Muscle of back (tissue), 3 donors: ENCODE measurements at regions not wholly inside any gene's neighbourhood (a gene's known extent, or its start where the extent isn't known, plus 50 kb on each side); places are given as distances from the start of the nearest gene placed in this dataset.

ENCODE experiments used
- DNase-seq, 3 donors: peaks; one replicate each; pipeline versions ENCODE4 v3.0.0 to v3.0.0-alpha.2; 2013

DNA sequence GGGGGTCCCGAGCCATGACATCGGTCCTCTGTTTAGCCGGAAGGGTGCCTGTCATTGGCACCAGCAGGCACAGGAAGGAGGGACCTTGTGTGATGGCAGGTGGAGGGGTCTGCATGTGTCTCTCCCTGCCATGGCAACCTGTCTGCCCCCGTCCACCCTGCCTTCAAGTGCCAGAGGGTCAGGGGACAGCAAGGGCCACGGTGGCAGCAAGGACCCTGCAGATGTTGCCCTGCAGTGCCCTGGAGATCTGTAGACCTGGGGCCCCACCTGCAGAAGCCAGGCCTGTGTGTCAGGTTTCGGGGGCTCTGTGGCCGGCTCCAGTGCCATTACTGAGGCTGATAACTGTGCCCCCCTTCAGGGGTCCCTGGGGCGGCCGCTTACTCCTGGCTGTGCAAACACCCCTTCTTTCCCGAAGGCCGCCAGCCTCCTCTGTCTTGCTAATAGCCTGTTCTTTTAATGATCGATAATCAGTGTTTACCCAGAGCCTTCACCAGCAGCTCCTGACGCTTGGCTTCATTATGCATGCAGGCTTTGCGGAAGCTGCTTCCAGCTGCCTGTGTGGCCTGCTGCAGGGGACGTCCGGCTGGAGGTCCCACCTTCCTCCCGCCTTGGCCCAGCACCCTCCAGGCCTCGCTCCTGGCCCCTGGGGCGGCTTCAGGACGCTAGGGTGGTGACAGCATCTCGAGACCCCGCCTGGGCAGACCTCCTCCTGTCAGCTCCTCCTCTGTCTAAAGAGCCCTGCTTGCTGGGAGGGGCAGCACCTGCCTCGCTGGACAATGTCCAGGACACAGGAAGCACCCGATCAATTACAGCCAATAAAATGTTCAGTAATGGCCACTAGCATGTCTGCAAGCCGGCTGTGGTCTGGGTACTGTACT, 153.0 kb downstream of the KIF26A start:
- no peak for DNase-seq

DNA sequence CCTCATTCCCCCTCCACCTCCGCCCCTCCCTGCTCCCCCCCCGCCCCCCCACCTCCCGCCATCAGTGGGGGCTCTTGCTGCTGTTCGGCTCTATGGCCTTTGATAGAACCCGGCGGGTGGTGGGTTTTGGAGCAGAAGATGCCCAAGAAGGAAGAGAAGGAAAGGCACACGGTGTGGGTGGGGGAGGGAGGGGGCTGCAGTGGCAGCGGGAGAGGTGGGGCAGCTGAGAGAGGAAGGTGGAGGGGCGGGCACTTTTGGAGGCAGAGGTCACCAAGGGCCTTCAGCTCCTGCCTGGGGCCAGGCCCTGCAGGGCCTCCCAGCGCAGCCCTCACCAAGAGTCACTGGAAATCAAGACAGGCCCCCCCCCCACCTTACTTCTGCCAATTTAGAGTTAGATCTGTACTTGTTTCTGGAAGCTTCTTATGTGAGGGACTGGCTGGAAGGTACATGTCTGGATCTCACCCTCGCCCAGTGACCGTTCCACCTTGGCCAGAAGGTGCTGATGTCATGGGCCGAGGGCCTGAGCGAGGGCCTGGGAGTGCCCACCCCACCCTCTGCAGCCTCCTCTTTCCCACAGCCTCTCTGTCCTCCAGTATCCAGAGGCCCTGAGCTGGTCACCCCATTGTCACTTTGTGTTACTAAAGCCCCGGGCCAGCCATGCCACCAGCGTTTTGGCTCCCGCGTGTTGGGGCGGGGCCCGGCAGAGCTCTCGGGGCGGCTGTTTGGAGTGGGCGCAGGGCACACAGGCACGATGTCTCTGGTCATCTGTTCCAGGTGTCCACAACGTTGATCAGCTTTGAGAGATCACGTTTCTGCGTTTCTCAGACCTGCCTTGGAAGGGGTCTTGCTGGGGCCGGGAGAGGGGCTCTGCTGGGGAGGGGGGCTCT, 153.9 kb downstream of the KIF26A start:
- DNase-seq: no peak

DNA sequence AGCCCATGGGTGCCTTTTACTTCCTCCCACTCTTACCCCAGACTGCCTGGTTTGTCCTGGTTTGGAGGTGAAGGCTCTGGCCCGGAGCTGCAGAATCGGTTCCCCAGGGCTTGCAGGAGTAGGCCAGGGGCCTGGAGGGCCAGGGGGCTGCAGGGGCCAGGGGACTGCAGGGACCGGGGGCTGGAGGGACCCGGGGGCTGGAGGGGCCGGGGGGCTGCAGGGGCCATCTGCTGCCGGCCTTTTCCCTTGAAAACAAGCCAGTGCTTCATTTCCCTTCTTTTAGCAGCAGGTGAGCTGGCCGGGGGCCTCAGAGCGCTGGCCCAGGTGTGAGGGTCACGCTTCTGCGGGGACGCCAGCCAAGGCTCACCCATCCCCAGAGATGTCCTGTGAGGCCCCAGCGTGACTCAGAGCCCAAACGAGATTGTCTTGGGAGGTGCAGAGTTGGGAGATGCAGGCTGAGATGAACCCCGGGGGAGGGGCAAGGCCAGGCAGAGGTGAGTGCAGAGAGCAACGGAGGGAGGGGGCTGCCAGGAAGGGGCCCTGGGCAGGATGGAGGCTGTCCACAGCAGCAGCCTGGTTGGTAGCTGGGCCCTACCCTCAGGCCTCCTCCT, 154.9 kb downstream of the KIF26A start:
- DNase-seq: no peak

DNA sequence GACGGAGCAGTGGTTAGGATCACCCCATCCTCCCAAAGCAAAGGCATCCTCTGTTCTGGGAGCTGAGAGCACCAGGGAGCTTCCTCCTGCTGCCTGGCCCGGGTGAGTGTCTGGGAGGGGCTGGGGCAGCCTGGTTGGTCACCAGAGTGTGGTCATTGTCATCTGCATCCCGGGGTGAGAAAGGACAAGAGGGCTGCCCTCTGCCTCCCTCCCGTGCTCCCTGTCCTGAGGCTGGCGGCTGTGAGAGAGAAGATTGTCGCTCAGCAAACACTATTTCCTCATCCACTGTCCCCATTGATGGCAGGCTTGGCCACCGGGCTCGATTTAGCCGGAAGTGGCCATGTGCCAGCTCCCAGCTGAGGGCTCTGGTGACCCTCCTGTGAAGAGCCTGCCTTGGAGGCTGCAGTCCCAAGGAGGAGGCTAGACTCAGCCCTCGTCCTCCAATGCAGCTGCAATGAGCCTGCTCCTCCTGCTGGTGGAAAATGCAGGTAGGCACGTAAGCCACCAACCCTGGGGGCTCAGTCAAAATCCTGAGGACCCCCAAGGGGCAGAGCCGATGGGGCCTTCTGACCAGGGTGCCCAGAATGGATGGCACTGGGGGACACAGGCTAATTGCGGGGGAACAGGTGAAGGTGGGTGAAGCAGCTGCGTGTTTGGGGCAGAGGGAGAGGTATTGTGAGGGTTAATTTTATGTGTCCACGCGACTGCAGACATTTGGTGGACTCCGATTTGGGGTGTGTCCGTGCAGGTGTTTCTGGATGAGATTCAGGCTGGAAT, 155.7 kb downstream of the KIF26A start:
- DNase-seq: no peak

DNA sequence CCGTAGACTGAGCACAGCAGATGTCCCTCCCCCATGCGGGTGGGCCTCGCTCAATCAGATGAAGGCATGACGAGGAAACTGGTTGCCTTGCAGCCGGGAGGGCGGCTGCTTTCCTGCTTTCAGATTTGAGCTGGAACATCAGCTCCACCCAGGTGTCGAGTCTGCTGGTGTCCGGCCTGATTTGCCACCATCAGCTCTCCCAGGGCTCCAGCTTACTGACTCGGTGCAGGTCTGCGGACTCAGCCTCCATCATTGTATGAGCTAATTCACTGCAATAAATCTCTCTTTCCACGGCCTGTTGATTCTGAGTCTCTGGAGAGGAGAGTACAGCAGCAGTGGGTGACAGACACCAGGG, 156.2 kb downstream of the KIF26A start:
- DNase-seq: no peak

DNA sequence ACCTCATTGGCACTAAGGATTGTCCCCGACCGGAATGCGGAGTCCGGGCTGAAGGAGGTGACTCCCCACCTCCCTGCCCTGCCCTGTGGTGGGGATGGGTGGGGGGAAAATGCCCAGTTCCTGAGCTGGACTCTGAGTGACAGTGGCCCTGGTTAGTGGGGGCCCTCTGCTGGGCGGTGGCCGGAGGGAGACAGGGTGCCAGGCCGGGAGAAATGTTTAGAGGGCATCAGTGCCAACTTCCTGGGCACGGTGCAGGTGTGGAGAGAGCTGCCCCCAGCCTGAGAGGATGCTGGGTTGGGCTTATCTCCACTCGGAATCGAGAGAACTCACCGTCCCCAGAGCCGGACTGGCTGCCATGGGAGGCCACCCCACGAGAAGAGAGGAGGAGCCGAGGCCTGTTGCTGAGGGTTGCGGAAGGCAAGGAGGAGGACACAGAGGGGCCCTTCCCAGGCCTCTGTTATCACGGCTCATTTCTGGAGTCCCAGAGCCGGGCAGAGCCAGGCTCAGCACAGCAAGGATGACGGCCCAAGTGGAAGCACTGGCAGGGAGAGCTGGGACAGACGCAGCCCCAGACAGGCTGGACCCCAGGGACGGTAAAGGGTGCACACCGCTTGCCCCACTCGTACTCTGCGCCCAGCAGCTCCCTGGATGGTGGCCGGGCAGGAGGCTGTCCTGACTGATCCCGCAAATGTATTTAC, 156.7 kb downstream of the KIF26A start:
- DNase-seq: no peak

DNA sequence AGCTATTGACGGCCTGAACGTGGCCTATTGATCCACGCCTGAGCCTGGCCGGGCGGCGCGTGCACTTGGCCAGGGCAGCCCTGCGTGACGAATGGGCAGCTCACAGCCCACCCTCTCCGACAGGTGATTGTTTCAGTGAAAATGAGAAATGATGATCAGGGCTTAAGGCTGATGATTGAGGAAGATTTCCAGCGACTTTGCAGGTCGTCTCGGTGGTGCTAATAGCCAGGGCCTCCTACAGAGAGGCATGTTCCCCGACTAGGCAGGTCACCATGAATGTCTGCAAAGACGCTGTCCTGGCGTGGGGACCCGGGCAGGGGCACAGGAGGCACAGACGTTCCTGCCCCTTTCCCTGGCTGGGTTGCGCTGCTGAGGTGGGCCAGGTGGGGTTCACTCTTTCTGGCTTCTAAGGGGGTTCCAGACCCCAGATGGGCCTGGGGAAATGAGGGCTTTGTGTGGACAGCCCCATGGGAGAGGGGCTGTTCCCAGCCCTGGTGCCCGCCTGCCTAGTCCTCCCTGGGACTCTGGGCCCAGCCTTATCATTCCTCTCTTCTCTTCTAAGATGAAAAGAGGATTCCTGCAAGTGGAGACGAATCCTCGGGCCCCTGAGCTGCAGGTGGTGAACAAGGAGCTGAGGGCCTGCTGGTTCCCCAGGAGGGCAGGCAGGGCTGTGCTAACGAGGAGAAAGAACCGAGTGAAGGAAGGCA, 157.4 kb downstream of the KIF26A start:
- no peak for DNase-seq

DNA sequence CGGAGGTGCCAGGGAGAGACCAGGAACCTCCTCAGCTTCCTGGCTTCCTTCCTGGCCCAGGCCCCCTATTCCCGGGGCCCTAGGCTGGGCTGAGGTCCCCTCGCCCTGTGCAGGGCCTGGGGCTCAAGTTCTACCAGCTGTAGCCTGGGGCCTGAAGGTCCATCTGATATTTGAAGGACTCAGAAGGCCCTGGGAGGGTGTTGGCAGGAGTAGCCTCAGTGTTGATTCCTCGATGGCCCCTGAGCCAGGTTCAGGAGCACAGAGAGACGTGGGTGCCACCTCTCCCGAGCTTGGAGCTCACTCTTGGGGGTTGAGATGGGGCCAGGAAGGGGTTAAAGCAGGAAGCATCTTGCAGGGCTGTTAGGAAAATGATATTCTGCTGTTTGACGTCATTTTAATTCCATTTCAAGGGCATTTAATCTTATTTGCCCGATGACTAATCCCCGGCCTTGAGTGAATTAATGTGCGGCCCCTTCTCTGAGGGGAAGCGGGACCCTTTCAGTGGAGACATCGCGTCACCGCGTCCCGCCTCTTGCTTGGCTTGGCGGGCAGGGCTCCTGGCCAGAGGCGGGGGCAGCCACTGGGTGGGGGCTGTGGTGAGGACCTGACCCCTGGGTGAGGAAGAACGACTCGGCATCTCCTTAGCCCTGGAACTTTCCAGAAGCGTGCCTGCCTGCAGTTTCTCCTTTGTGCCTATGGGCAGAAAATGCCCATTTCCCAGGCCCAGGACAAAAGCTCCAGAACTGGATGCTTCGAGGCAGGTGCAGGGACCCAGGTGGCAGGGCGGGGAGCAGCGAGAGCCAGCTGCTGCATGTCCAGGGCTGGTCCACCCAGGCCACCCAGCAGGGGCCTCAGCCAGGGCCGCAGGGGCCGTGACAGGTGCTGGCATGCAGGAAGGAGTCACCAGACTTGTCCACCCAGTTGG, 158.3 kb downstream of the KIF26A start:
- DNase-seq: no peak

DNA sequence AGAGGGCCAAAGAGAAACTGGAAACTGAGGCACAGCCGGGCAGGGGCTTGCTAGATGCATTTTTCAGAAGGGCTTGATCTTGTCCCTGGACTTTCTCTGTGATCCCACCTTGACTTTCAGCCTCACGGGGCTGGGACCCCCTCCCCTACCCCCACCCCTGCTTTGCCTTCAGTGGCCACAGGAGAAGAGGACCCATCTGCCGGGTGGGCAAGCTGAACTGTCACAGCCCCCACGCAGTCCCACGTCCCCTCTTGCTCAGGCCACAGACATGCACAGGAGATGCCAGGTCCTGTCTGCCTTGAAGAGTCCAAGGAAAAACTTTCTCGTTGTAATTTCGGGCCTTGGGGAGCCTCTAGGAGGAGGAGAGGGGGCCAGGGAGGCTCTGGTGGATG, 158.9 kb downstream of the KIF26A start:
- no peak for DNase-seq

DNA sequence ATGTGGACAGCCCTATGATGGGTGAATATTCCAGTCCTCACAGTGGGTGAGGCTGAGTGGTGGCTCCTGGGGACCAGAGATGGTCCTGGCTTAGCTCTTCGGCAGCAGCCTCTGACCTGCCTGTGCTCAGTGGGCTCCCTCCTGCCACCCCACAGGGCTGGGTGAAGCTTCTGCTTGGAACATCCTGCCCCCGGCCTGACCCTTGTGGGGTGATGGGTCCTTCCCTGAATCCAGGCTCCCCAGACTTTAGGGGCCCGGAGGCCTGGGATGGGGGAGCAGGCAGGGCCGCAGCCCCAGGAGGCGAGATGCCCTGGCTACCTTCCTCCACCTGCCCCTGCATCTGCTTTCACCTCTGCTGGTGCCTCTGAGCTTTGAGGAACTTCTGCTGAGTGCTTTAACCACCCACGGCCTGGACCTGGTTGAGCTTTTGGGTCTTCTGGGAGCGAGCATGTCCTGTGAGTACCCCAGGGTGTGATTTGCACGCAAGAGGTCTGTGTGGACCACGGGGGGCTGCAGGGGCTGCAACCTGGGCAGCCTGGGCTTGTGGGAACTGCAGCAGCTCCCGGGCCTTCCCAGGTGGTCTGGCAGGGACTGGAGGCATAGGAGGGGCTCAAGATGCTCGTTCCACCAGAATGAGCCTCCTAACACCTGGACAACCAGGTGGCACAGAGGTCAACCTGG, 159.5 kb downstream of the KIF26A start:
- no peak for DNase-seq

DNA sequence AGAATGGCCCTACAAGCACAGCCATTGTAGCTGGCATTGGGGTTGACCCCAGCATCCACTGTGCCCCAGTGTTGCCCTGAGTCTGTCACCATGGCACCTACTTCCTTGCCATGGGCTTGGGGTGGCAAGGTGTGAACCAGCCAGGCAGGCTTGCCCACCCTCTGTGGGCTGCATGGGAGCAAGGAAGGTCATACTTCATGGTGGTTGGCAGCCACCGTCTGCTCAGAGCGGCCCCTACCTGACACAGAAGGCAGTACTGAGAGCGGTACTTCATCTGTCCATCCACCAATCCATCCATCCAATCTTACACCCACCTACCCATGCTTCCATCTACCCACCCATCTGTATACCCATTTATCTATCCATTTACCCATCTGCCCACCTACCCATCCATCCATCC, 160.1 kb downstream of the KIF26A start:
- DNase-seq: no peak

DNA sequence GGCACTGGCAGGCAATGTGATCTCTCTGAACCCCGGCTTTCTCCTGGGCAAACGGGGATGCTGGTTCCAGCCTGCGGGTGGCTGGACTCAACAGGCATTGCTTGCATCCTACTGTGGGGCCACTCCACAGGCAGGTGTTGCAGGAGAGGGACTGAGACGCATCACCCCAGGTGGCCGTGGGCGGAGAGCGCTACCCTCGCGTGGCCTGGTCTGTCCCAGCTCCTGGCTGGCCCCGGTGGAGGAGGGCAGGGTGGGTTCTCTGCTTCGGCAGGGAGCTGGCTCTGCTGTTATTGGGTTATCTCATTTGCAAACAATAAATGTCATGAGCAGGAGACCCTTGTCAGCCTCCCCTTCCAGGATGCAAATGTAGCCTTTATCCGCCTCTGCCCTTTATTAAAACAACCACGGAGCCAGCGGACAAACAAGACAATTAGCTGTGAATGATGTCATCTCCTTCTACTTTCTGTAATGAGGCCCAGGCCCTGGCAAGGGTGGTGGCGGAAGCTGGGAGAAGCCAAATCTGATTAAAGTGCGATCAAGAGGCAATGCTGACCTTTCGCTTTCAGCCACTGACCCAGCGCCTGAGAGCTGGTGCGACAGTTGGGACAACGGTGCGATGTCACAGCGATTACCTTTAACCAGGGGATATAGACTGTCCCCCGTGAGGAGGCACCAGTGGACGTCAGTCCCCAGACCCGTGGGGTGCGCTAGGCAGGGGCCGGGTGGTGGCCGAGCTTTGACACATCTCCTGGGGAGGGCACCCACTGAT, 161.8 kb downstream of the KIF26A start:
- DNase-seq: no peak

DNA sequence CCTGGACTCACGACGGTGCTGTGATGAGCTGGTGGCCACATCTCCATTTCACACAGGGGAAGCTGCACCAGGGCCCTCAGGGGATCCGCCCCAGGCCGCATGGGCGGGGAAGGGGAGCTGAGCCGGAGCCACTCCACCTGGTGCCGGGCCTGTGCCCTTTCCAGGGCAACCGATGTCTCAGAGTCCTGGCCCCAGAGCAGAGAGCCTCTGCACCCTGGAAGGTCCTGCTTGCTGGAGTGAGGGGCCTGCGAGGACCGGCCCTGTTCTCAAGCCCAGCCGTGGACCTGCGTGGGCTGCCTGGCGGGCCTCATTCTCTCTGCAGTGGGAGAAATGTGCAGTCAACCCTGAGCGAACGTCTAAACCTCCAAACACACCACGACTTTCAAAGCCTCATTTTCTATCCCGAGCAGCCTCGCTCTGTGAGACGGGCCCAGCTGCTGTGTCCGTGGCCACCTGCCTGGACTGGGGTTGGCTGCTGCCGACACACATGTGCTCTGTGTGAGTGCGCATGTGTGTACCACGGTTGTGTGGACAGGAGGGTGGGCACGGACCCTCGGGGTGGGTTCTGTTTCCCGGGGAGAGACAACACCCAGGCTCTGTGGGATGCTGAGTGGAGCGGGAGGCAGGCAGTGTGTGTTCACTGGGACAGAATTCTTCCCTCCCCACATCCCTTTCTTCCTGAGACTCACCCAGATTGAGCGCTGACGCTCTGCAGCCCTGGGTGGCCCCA, 163.5 kb downstream of the KIF26A start:
- DNase-seq: no peak

DNA sequence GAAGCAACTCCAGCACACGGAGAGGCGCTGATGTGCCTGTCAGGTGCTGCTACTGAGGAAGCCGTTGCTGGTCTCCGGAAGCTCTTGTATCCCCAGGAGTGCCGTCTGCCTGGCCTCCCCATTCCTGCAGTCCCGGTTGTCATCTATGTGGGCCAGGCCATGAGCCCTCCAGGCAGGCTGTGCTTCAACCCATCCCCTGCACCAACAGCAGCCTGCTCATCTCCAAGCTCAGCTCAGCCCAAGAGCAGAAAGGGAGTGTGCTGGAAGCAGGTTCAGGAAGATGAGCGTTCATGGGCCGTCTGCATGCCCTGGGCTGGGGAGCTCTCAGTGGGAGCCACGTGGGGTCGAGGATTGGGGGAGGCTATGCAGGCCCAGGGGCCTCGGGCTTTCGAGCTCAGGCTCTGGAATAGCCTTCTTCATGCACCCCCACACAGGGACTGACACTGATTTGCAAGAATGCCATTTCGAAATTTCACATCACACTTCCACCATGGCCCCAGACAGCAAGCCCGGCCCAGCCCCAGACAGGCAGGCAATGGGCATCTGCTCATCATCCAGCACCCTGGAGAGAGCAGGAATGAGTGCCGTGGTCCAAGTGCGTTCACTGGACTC, 164.5 kb downstream of the KIF26A start:
- no peak for DNase-seq

DNA sequence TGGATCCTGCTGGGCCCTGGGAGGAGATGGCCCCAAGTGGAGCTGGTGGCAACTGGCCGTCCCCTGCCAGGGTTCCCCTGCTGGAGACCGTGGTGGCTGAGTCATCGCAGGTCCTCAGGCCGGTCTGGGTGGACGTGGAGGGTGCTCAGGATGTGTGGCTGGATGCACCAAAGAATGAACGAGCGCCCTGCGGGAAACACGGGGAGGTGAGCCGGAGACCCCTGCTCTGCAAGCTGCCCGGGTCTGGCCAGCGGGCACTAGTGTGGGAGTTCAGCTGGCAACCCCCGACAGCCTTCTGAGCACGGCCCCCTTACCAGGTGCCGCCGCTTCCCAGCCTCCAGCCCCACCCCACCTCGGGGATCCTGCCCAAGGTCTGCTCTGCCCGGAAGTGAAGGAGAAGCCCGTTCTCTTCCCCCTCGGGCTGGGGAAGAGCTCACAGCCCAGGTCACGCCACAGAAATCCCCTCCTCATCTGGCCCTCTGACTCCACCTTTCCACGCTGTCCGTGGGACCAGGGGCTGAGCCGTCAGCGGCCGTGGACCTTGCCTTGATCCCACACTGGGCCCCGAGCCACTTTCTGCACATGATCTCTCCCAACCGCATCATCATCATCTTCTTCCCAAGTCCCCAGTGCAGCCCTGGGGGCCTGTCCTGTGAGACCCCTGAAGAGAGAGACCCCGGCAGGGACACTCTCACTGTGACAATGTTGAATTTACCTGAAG, 165.5 kb downstream of the KIF26A start:
- DNase-seq: no peak
